B cell (primary cell): ENCODE measurements at regions not wholly inside any gene's neighbourhood (a gene's known extent, or its start where the extent isn't known, plus 50 kb on each side); places are given as distances from the start of the nearest gene placed in this dataset.

Experiments used
- ATAC-seq: fragments of 200-7000 bp; cut with Tn5 transposase; one replicate; pipeline ENCODE4 v1.10.0; 2021; ENCODE audit warnings: low read depth, mild to moderate bottlenecking, moderate number of reproducible peaks, moderate library complexity
- CTCF ChIA-PET: fragments of 350-600 bp; sonication (Branson Sonifier 250); formaldehyde crosslinking; loops from one replicate; lab custom pipeline; 2021; ENCODE audit warnings: antibody characterized with exemption, inconsistent platforms; lab: Charles Lee
- POLR2A ChIA-PET: fragments of 350-600 bp; sonication (Branson Sonifier 250); formaldehyde crosslinking; loops from one replicate; lab custom pipeline; 2021; ENCODE audit warnings: antibody characterized with exemption; lab: Charles Lee
- DNase-seq: peaks from one replicate; pipeline ENCODE4 v3.0.0; 2013
- H2AFZ ChIP-seq: 2 replicates; pipeline ENCODE4 v1.6.1; 2012; ENCODE audit warnings: mild to moderate bottlenecking, low read depth, low read length; ENCODE audit not compliant: insufficient read depth, poor library complexity, severe bottlenecking
- H3K27ac ChIP-seq, 2 donors: 1 replicate in 1 of 2; 2 replicates in 1 of 2; pipeline ENCODE4 v1.5.1; 2012 to 2013; ENCODE audit warnings: low read length in 2 of 2, mild to moderate bottlenecking in 2 of 2, moderate library complexity in 1 of 2
- H3K27me3 ChIP-seq, 4 experiments: fragments of 200-600 bp in 1 of 4; sonication (generic) in 1 of 4; replicated peaks in 1 of 4; 1 replicate in 2 of 4; 2 replicates in 2 of 4; pipeline versions ENCODE4 v1.6.1 to v1.7.0; 2013 to 2016; ENCODE audit warnings: low read length in 3 of 4, mild to moderate bottlenecking in 2 of 4, mixed read lengths in 1 of 4, moderate library complexity in 1 of 4; ENCODE audit not compliant: insufficient read depth in 4 of 4, control insufficient read depth in 3 of 4; ENCODE audit errors: control extremely low read depth in 1 of 4
- H3K36me3 ChIP-seq, 2 experiments: replicated peaks in 1 of 2; 1 replicate in 1 of 2; 2 replicates in 1 of 2; pipeline versions ENCODE4 v1.6.1 to v1.7.1; 2013; ENCODE audit warnings: low read length in 1 of 2; ENCODE audit not compliant: insufficient read depth in 2 of 2, control insufficient read depth in 1 of 2; ENCODE audit errors: control extremely low read depth in 1 of 2, extremely low read depth in 1 of 2
- H3K4me1 ChIP-seq, 2 donors: fragments of 200-600 bp in 1 of 2; sonication (generic) in 1 of 2; 1 replicate in 1 of 2; 2 replicates in 1 of 2; pipeline versions ENCODE4 v1.5.1 to v1.6.1; 2013 to 2017; ENCODE audit warnings: low read length in 2 of 2; ENCODE audit not compliant: control insufficient read depth in 2 of 2, insufficient read depth in 2 of 2
- H3K4me2 ChIP-seq: replicated peaks from 2 replicates; pipeline ENCODE3; 2012; ENCODE audit warnings: mild to moderate bottlenecking, low read depth, low read length; ENCODE audit not compliant: poor library complexity, severe bottlenecking
- H3K4me3 ChIP-seq, 5 experiments: fragments of 200-600 bp in 1 of 5; sonication (generic) in 1 of 5; 1 replicate in 3 of 5; 2 replicates in 2 of 5; pipeline versions ENCODE4 v1.5.1 to v1.7.0; 2011 to 2016; ENCODE audit warnings: low read length in 4 of 5, mild to moderate bottlenecking in 4 of 5, low read depth in 2 of 5, control low read depth in 1 of 5, moderate library complexity in 1 of 5; ENCODE audit not compliant: insufficient read depth in 1 of 5; ENCODE audit errors: control extremely low read depth in 1 of 5, extremely low read depth in 1 of 5
- H3K79me2 ChIP-seq: fragments of 200-600 bp; sonication (generic); one replicate; pipeline ENCODE4 v1.6.0; 2016; ENCODE audit warnings: low read length; ENCODE audit not compliant: control insufficient read depth, insufficient read depth
- H3K9ac ChIP-seq: fragments of 200-600 bp; sonication (generic); 2 replicates; pipeline ENCODE4 v1.6.1; 2017; ENCODE audit warnings: mild to moderate bottlenecking, low read length, moderate library complexity
- H3K9me3 ChIP-seq, 3 donors: one replicate each; pipeline versions ENCODE4 v1.6.1 to v1.7.1; 2013; ENCODE audit warnings: low read length in 2 of 3; ENCODE audit not compliant: control insufficient read depth in 2 of 3, insufficient read depth in 1 of 3; ENCODE audit errors: control extremely low read depth in 1 of 3
- H4K20me1 ChIP-seq: 2 replicates; pipeline ENCODE4 v1.6.0; 2012; ENCODE audit warnings: mild to moderate bottlenecking, low read length; ENCODE audit not compliant: insufficient read depth, control insufficient read depth, poor library complexity, severe bottlenecking
- H3K27ac Mint-ChIP-seq: one replicate; pipeline ENCODE4 v1.8.0; 2021; ENCODE audit warnings: mixed read lengths
- H3K27me3 Mint-ChIP-seq: one replicate; pipeline ENCODE4 v1.8.0; 2021; ENCODE audit warnings: mixed read lengths
- H3K4me1 Mint-ChIP-seq: one replicate; pipeline ENCODE4 v1.8.0; 2021; ENCODE audit warnings: mixed read lengths
- H3K4me3 Mint-ChIP-seq: one replicate; pipeline ENCODE4 v1.8.0; 2021; ENCODE audit warnings: mixed read lengths
- H3K9me3 Mint-ChIP-seq: one replicate; pipeline ENCODE4 v1.8.0; 2022; ENCODE audit warnings: mixed read lengths; ENCODE audit not compliant: insufficient read depth
- CTCF ChIP-seq: fragments of 200-600 bp; IDR thresholded peaks from one replicate; pipeline ENCODE4 v1.8.0; 2022; ENCODE audit warnings: antibody characterized with exemption, mild to moderate bottlenecking
- EZH2 ChIP-seq: IDR thresholded peaks from 2 replicates; pipeline ENCODE4 v1.6.1; 2012; ENCODE audit warnings: borderline replicate concordance, low read depth, mild to moderate bottlenecking, moderate library complexity, low read length; ENCODE audit not compliant: insufficient read depth, poor library complexity, severe bottlenecking
- WGBS: methylation state at CpG from one replicate; pipeline ENCODE4 v1.1.5; 2013; ENCODE audit warnings: missing lambda C conversion rate; ENCODE audit not compliant: insufficient coverage; 5-methylcytosine and 5-hydroxymethylcytosine counted together
- intact Hi-C: fragments of 100-400 bp; cut with micrococcal nuclease; formaldehyde crosslinking; loops from one replicate; pipeline ENCODE4 v1.10.0; 2022

DNA sequence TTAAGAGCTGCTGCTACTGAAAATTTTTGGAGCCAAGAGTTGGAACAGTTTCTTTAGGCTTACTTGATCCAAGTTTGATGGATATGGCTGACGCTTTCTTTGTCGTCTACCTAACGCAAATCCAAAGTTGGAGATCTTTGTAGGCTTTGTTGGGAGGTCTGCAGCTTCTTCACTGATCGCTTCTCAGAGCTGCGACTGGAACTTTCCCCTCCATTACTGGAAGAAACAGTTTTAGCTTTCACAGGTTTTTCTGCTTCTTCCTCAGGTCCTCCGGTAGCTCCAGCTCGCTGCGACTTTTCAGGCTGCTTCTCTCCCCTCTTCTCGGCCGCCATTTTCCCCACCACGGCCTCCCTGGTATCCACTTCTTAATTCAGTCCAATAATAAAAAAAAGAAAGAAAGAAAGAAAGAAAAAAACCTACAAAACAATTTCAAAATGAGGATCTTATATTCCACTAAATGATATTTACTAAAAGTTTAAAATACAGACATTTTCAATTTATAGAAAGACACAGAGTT lies 178.1 kb upstream of the HMGA2 start:
- CTCF ChIA-PET = no interaction called here
- ATAC-seq (no peak), DNase-seq (no peak)
- Histone ChIP-seq H2AFZ (no peak overlapping the region), H3K9me3 (no peaks in the 10 kb centered on the region), H3K4me3 (no peak overlapping the region), H3K27me3 (no peaks in the 10 kb centered on the region), H3K9ac (no peak overlapping the region), H3K36me3 (no peaks in the 10 kb centered on the region), H3K4me1 (no peaks in the 10 kb centered on the region), H3K4me2 (no peak overlapping the region), H3K79me2 (no peaks in the 10 kb centered on the region), H3K27ac (no peak overlapping the region), H4K20me1 (no peaks in the 10 kb centered on the region)
- no peak for TF ChIP-seq EZH2
- no peak for TF ChIP-seq CTCF
- intact Hi-C loops = no loop called here
- H3K4me1 Mint-ChIP-seq = no peaks in the 10 kb centered on the region
- peaks cover 2% of the 10 kb centered on the region for H3K9me3 Mint-ChIP-seq
- H3K27me3 Mint-ChIP-seq = no peaks in the 10 kb centered on the region
- WGBS = 93% methylated on average over 3 of the region's 11 CpGs
- POLR2A ChIA-PET = no interaction called here
- no peak overlapping the region for H3K4me3 Mint-ChIP-seq
- H3K27ac Mint-ChIP-seq = no peak overlapping the region

DNA sequence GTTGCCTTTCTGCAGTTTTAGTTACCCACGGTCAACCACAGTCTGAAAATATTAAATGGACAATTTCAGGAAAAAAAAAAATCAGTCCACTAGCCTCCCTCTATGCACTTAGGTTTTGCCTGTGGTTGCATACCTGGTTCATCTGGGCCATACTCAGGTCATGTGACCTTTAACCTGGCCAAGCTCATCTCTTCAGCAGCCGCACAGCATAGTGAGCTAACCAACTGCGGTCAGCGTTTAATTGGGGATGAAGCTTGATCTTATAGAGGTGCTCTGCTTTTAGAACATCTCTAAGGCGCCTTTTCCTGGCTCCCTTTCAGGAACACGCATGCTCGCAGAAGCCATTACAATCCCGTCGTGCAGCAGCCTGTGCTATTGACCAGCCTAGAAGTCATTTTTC lies 177.2 kb upstream of the HMGA2 start:
- POLR2A ChIA-PET = no interaction called here

More for the DNA sequence above, 177.2 kb upstream of the HMGA2 start:
- intact Hi-C loops = no loop called here
- no peak for DNase-seq
- no peak overlapping the region for H2AFZ ChIP-seq
- no peaks in the 10 kb centered on the region for H3K4me1 ChIP-seq
- no peaks in the 10 kb centered on the region for H3K27me3 ChIP-seq
- H3K36me3 ChIP-seq = no peaks in the 10 kb centered on the region
- H3K27ac Mint-ChIP-seq = no peak overlapping the region
- H3K4me1 Mint-ChIP-seq = no peaks in the 10 kb centered on the region
- TF ChIP-seq EZH2 = no peak
- no peak for TF ChIP-seq CTCF
- WGBS = 99% methylated on average over 8 of the region's 9 CpGs
- H3K4me2 ChIP-seq = no peak overlapping the region
- no peak overlapping the region for H3K9ac ChIP-seq
- H3K79me2 ChIP-seq = no peaks in the 10 kb centered on the region
- H3K4me3 ChIP-seq = no peak overlapping the region
- H3K27me3 Mint-ChIP-seq = no peaks in the 10 kb centered on the region
- no peaks in the 10 kb centered on the region for H4K20me1 ChIP-seq
- H3K9me3 ChIP-seq = no peaks in the 10 kb centered on the region
- peaks cover 2% of the 10 kb centered on the region for H3K9me3 Mint-ChIP-seq
- H3K4me3 Mint-ChIP-seq = no peak overlapping the region
- no peak overlapping the region for H3K27ac ChIP-seq
- CTCF ChIA-PET = no interaction called here
- ATAC-seq = no peak
